ENCODE measurements at regions not wholly inside any gene's neighbourhood (a gene's known extent, or its start where the extent isn't known, plus 50 kb on each side); places are given as distances from the start of the nearest gene placed in this dataset.

- TF ChIP-seq ZNF462 (CRISPR knock-in tag; IDR thresholded peaks at IDR 0.05) = no peak
- TF ChIP-seq POLR2AphosphoS5 (IDR thresholded peaks at IDR 0.05; ENCODE audit: low read depth) = no peak
- no peak for TF ChIP-seq ZNF331 (CRISPR knock-in tag; IDR thresholded peaks at IDR 0.05; ENCODE audit: low read depth)
- no peak for TF ChIP-seq REST (IDR thresholded peaks at IDR 0.05; ENCODE audit: unreplicated experiment)
- no peak for TF ChIP-seq STAT1 (IDR thresholded peaks at IDR 0.05; ENCODE audit: unreplicated experiment)
- TF ChIP-seq NANOG (IDR thresholded peaks at IDR 0.05; ENCODE audit: borderline replicate concordance) = no peak
These were observed 320.8 kb upstream of the USP25 start (continued) for GRCh38 chr21:15409031-15409430.

- H3K27ac ChIP-seq (ENCODE audit: low read depth) = no peak overlapping the region
- H3K27ac Mint-ChIP-seq = no peak overlapping the region
- TF ChIP-seq EZH2phosphoT487 (IDR thresholded peaks at IDR 0.05; ENCODE audit: unreplicated experiment) = no peak
- TF ChIP-seq ZNF331 (CRISPR knock-in tag; IDR thresholded peaks at IDR 0.05; ENCODE audit: low read depth) = no peak
These were observed 318.9 kb upstream of the USP25 start for GRCh38 chr21:15410853-15411252.

More at GRCh38 chr21:15410853-15411252, 318.9 kb upstream of the USP25 start:
- Mint-ChIP-seq H3K36me3 (ENCODE audit: low read depth) (no peaks in the 10 kb centered on the region), H3K9me3 (peaks cover 7% of the 10 kb centered on the region; the same call in 1 of the 3 replicates), H3K27me3 (ENCODE audit: insufficient read depth, low read depth, poor library complexity) (no peaks in the 10 kb centered on the region), H3K4me3 (no peak overlapping the region), H3K4me1 (peaks cover 2% of the 10 kb centered on the region; the same call in 2 of the 3 replicates)
- H3K9me2 ChIP-seq (ENCODE audit: insufficient read depth) = peaks cover 6% of the 10 kb centered on the region; the same call in 1 of the 2 replicates
- no peak overlapping the region for H3K4me2 ChIP-seq
- H3K36me3 ChIP-seq (ENCODE audit: insufficient read depth) = no peaks in the 10 kb centered on the region
- H3K79me2 ChIP-seq (replicated peaks; ENCODE audit: insufficient read depth) = no peaks in the 10 kb centered on the region
- ATAC-seq (no peak), DNase-seq (ENCODE audit: low spot score) (no peak)
- no peaks in the 10 kb centered on the region for H3K4me1 ChIP-seq (ENCODE audit: insufficient read depth)
- no peak overlapping the region for H2AFZ ChIP-seq
- no peaks in the 10 kb centered on the region for H4K20me1 ChIP-seq (replicated peaks; ENCODE audit: insufficient read depth)
- no peaks in the 10 kb centered on the region for H3F3A ChIP-seq (replicated peaks; ENCODE audit: low read depth)
- H3K4me3 ChIP-seq = no peak overlapping the region
- no peaks in the 10 kb centered on the region for H3K27me3 ChIP-seq (ENCODE audit: insufficient read depth)

Data from GM23338 (cell line).